GM21515 (cell line): ENCODE measurements at regions not wholly inside any gene's neighbourhood (a gene's known extent, or its start where the extent isn't known, plus 50 kb on each side); places are given as distances from the start of the nearest gene placed in this dataset.
"Not testable (repeated sequence)": the region's sequence is repeated elsewhere in the genome, so short reads cannot be mapped to it uniquely, and the experiment has no call there.

Source experiments
- ATAC-seq: cut with Tn5 transposase; IDR thresholded peaks from one replicate; pipeline ENCODE4 v1.9.1; 2021; ENCODE audit not compliant: unreplicated experiment

DNA sequence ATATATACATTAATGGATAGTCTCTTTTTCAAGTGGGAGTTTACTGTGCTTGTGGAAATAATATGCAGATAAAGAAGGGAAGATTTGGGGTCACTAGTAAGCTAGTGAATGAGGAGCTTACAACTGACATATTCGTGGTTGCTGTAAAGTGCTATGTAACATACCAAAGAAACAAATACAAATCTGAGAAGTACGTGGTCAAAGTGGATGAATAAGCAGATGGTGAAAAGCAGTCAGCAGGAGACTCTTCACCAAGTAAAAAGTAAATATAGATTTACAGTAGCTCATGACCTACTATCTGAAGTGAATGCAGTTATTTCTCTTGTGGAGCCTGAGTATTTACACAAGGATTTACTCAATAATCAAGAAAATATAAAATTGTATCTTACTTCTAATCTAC is 136.6 kb upstream of the ELAC2 start:
- no peak for ATAC-seq

DNA sequence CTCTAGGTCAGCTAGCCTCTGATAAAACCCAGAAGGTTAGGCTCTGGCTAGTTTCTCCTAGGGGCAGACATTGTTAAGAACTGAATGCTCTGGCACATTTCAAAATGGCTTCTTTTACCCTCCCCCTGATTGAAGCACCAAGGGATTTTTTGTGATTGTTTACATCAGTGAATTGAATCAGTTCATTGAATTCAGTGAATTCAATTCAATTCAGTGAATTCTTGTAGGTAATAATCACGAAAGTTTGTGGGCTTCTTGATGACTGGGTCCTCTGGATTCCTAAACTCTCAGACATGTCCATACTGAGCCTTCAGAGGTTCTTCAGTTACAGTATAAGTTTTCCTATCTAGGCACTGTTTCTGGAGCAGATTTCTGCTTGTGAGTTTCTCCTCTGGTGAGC is 135.2 kb upstream of the ELAC2 start:
- ATAC-seq, result no peak

DNA sequence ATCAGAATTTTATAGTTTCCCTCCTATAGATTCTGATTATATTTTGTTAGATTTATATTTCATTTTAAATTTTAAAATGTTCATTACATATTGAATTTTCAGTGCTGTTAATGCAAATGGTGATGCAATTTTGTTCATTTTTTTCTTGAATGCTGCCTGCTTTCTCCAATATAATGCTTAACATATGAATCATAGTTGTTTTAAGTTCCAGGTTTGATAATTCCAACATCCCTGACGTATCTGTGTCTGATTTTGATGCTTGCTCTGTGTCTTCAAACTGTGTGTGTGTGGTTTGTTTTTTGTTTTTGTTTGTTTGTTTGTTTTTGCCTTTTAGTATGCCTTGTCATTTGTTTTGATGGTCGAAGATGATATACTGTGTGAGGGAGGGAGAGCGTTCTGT is 134.7 kb upstream of the ELAC2 start:
- no peak for ATAC-seq

DNA sequence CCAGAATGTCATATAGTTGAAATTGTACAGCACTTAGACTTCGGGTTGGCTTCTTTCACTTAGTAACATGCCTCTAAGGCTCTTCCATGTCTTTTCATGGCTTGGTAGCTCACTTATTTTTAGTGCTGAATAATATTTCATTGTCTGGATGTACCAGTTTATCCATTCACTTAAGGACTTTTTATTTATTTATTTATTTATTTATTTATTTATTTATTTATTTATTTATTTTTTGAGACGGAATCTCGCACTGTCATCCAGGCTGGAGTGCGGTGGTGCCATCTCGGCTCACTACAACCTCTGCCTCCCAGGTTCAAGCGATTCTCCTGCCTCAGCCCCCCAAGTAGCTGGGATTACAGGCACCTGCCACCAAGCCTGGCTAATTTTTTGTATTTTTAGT is 132.9 kb upstream of the ELAC2 start:
- not testable (repeated sequence) for ATAC-seq

DNA sequence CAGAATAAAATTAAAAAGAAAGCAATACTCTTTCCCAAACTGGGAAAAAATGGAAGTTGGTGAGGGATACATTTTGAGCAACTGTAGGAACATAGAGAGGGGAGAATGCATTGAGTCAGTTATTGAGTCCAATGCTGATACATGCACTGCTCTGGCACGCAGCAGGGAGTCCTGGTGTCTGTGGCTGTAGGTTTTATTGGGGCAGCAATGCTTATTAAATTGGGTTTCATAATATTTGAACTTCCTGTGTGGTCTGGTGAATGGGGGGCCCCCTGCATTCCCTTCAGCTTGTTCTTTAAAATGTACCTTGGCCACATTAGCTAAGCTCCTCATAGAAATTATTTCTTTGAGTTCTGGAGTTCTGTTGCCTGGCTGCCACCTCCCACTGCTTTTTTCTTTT is 125.2 kb upstream of the ELAC2 start:
- no peak for ATAC-seq

DNA sequence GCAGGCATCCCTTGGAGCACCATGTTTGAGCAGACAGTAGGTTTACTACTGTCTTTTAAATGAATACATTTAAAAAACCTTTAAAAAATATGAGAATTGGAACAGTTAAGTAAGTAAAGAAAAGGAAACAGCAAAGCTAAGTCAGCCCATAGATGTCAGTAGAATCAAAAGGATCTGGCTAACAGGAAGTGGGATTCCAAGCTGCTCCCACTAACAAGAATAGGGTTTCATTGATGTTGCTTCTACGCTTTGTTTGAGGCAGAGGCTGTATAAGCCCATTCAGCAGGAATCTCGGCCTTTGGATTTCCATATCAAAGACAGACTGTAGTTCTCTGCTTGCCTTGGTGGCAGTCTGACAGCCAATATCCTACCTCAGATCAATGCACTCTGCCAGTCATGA is 122.9 kb upstream of the ELAC2 start:
- no peak for ATAC-seq

DNA sequence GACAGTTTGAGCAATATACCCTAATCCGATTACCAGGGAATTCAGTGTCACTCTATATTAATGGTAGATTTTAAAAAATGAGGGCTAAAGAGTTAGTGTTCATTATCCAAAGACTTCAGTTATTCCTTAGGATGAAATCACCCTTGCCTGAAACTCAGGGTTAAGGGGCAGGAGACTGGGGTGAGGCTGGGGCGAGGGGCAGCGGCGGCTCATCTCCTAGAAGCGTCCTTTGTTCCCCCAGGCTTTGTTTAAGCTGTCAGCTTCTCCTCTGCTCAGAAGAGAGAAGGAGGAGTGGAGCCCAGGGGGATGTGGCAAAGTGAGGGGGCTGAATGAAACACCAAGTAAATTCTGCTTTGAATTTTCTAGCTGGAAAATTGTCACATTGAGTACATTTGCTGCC is 117.7 kb upstream of the ELAC2 start:
- ATAC-seq, result no peak

DNA sequence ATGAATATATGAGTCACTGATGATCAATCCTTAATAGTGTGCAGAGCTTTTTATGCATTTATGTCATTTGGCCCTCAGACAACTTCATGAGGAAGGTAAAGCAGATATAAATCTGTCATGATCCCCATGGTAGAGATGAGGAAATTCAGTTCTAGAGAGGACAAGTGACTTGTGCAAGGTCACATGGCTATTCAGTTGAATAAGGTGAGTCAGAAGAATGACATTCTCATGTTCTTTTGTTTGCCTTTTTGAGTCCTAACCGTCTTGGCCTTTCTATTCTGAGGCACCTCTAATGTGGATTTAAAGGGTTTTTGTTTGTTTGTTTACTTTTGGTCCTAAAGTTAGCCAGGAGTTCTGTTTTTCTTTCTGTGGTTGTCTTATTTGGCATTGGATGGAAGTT is 116.2 kb upstream of the ELAC2 start:
- no peak for ATAC-seq

DNA sequence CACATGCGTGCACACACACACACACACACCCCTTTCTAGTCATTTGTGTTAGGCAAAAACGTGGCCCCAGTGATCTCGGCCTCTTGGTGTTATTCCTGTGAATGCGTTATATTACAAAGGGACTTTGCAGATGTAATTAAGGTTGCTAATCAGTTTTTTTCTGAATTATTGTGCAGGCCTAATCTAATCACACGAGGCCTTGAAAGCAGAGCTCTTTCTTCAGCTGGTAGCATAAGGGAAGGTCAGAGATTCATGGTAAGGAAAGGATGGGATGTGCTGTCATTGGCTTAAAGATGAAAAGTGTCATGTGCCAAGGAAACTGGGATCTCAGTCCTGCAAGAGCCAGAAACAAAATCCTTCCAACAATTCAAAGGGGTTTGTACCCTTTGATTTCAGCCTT is 113.4 kb upstream of the ELAC2 start:
- ATAC-seq, result no peak

DNA sequence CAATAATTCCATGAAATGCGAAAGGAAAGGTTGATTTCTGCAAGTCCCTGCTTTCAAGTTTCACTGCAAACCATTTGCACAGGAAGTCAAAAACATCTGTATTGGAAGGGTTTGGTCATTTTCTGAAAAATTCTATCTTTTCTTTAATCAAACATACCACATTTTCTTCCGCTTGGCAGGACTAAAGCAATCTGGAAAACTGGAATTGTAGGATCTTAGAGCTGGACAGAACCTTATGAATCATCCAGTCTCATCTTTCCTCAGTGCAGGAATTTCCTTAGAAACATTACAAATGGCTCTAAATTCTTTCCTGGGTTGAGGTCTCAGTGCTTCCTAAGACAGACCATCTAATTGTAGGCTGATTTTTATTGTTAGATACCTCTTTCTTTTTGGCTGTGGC is 111.5 kb upstream of the ELAC2 start:
- ATAC-seq, result no peak

DNA sequence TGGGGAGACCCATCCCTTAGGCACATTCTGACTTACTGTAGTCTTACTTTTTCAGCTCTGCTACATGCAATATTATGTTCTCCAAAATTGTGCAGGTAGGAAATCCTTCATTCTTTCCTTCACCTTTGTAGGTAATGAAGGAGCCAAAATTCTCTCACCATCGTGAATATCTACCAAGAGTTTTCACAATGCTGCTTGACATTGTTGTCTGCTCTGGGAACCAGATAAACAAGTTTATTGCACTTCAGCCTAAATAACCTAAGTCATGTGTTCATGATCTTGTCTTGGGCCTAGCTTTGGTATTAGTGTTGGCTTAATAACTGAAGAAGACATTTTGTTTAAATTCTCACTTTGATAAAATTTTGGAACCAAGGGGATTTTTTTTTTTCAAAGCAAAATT is 110.8 kb upstream of the ELAC2 start:
- ATAC-seq, result no peak

DNA sequence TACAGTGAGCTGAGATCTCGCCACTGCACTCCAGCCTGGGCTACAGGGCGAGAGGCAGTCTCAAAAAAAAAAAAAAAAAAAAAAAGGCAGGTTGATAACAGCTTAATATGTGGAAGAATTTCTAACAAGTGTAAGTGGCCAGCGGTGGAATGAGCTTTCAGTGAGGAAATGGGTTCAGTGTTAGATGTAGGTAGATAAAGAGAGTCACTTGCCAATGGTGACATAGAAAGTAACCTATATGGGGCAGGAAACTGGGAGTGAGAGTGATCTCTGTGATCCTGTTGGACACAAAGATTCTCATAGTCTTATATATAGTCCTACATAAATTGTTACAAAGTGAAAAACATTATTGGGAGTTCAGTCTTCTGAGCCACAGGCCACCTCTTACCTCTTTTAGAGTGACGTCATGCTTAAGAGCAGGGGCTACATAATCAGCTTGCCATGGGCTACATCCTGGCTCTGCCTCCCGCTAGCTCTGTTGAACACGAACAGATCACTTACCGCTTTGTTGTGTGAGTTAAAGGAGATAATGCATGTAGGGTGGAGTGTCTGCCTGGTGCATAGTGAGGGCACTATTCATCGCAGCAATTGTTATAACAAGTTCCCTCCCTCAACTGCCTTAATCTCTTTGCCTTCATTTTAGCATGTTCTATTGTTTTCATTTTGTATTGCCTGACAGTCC is 110.2 kb upstream of the ELAC2 start:
- no peak for ATAC-seq

DNA sequence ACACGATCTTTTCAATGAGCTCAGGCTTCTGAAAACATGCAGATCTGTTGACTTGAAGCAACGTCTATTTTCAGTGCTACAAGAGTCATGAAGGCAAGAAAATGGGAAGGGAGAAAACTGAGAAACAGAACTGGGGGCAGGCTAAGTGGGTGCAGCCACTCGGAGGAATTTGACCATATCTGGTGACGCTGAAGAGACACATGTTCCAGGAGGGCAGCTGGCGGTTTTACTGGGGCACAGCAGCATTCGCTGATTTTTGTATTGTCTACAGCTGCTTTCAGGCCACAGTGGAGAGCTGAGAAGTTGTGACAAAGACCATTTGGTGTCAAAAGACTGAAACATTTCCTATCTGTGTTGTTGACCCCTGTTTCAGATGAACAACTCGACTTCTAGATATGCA is 103.0 kb upstream of the ELAC2 start:
- no peak for ATAC-seq

DNA sequence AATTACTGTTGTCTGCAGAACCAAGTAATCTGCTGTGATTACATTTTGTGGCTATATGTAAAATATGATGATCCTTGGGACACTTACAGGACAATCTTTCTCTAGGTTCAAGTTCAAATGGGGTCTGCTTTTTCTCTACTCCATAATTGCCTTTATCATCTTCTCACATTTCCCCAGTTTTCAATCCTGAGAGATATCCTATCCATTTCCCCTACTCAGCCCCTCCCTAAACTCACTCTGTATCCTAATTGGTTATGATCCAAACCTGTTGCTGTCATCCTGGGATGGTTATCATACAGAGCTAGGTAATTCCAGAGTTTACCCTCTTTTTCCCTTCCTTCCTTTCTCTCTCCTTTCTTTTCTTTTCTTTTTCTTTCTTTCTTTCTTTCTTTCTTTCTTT is 100.5 kb upstream of the ELAC2 start:
- ATAC-seq, result no peak

DNA sequence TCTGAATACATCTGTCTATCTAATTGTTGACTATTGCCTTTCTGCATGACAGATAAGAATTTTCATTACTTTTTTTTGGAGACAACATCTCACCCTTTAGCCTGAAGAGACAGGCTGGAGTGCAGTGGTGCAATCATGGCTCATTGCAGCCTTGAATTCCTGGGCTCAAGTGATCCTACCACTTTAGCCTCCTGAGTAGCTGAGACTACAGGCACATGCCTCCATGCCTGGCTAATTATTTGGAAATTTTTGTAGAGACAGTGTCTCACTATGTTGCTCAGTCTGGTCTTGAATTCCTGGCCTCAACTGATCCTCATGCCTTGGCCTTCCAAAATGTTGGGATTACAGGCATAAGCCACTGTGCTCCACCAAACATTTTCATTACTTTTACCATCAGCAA is 99.8 kb upstream of the ELAC2 start:
- no peak for ATAC-seq

DNA sequence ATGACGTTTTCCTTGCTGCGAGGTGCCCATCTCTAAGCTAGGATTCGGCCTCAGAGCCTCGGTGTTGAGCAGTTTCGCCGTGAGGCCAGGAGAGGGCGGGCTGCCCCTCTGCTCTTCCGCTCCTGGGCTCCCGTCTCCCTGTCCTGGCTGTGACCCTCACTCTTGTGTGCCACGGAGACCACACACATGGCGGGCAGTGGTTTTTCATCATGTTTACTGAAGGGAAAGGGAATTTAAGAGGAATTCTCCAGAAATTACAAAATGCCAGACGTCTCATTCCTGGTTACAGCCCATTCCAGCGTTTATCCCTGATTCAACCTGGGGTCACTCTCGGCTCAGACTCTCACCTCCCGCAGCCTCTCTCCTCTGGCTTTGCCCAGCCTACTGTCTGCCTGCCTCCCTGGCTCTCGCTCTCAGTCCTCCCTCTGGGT is 96.8 kb upstream of the ELAC2 start:
- ATAC-seq, result peak; percentile 56

DNA sequence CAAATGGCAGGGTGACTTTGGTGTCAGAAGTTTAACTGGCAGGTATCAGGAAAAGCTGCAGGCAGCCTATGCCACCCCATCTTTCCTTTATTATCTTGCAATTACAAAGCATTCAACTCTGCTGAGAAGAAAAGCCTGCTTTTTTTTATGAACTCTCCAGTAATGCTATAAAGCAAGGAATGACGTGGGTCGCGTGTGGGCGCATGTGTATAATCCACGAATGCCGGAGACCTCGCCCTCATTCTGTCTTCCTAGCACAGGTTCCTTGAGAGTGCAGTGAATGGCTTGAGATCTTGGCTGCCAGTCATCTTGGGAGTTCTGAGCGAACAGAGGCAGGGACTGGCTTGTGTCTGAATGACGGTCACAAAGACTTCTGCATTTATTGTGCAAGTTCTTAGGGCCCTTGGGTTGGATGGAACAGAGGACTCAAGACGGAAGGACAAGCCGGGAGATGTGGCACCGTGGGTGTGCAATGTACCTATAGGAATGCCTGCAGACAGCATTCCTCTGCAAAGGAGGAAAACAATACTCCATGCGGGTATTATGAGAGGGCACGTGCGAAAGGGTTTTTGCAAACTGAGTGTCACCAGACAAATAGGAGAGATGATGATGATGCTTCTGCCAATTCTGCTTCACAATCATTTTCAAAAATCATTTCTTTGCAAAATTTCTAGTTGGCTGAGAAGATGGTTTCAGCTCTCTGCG is 96.1 kb upstream of the ELAC2 start:
- ATAC-seq, result no peak

DNA sequence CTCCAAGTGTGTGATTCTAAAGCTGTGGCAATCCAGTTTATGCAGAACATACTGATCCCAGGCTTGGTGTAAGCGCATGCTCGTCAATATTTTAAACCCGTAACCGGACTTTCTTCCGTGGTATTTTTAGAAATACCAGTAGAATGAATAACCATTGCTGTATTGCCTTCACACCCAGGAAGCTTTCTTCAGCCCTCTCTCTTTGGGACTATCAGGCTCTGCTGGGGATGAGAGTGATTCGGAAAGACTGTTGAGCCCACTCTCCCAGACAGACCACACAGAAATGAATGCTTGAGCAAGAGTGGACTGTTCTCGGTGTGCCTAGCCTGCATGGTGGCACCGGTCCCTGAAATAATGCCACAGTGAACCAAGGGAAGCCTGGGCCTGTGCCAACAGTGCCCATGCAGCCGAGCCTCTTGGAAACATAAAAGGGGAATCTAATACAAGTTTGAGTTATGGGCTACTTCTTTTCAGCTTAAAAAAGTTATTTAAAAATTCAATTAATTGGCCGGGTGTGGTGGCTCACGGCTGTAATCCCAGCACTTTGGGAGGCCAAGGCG is 89.9 kb upstream of the ELAC2 start:
- no peak for ATAC-seq

DNA sequence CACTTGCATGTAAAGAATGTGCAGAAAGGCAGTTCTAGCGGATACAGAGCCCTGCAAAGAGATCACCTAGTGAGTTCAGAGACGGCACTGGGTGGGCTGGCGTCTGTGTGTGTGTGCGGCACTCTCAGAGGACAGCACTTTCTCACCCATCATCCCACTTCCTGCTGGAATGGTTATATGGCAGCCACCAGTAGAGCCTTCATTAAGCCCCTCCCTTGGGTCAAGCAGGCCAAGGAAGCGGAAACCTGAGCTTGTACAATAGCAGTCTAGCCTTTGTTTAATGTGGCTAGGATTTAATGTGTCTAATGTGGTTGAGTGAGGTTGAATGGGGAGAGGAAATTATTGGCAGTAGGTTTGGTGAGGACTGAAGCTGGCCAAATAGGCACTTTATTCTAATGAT is 88.3 kb upstream of the ELAC2 start:
- no peak for ATAC-seq

DNA sequence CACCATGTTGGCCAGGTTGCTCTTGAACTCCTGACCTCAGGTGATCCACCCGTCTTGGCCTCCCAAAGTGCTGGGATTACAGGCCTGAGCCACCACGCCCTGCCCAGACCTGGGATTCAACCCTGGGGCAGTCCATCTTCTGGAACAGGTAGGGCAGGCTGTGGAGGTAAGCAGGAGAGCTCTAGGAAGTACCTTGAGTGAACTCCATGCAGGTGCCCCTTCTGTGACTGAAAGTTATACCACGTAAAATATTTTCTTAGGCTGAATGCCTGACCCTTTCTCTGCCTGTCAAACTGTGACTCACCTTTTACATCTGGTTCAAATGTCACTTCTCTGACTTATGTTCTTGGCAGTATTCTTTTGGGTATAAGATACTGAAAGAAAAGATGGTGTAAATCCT is 86.7 kb upstream of the ELAC2 start:
- ATAC-seq, result no peak

DNA sequence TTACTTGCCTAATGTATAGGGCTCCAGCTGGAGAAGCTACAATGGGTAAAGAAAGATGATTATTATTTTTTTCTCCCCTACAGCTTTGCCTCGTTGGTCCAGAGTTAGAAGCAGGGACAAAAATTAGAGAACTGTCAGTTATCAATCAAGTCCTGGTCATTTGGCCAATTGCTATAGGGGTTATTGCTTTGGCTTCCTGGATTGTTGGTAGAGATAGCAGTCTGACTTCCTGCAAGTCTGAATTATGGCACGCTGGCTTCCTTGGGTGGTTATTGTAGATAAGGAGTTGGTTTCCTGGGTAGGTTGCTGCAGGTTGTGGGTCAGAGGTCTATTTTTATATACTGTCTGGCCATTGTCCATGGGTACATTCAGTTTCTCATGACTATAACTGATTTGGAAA is 84.7 kb upstream of the ELAC2 start:
- no peak for ATAC-seq

DNA sequence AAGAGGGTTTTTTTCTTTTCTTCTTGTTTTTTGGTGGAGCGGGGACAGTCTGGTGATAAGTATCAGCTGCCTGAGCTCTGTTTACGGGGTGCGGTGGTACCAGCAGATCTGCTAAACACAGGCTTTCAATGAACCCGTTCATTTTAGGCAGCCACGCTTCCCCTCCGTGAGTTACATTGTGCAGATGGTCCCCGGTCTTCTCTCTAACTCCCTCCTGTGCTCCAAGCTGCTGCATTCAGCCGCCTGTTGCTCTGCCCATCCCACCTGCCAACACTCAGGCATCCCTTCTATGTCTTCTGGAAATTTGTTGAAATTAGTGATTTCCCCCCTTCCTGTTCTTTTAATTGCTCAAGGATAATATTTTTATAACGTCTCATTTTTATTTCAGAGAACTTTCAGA is 82.1 kb upstream of the ELAC2 start:
- ATAC-seq, result no peak
